Skin of body (tissue), 1 donor: ENCODE measurements at regions not wholly inside any gene's neighbourhood (a gene's known extent, or its start where the extent isn't known, plus 50 kb on each side); places are given as distances from the start of the nearest gene placed in this dataset.
"Not testable (repeated sequence)": the region's sequence is repeated elsewhere in the genome, so short reads cannot be mapped to it uniquely, and the experiment has no call there.

ENCODE experiments used
- DNase-seq: peaks from one replicate; lab custom pipeline; 2025; lab: John Stamatoyannopoulos, UW

DNA sequence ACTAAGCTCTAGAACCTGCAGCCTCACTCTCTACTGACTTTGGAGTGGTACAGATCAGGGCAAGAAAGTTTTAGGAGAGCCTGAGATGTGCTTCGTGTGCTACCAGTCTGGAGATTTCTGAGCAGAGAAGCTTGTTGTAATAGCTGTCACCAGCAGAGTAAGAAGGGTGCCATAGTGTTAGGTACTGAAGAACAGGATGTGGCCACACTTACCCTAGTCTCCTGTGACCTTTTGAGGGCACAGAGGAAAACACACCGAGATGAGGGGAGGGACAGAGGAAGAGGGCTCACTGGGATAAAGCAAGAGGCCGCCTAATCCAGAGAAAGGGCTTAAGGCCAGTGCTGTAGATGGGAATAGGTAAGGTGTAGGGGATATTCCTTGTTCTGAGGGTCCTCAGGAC, 146.2 kb upstream of the MTPN start:
- no peak for DNase-seq

DNA sequence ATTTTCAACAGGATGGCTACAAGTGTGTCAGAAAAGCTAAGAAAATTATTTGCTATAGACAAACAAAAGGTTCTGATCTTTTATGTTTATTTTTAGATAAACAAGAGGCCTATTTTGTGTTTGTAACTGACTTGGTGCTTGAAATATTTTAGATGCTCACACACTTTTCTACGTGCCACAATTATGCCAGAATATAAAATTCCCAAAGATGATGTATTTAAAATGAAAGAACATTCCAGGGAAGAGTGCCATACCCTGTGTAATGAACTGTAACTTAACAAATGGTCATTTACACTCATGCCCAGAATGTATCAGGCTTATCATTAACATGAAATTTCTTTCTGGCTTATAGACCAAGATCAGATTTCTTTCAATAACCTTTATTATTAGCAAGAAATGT, 144.9 kb upstream of the MTPN start:
- DNase-seq: no peak

DNA sequence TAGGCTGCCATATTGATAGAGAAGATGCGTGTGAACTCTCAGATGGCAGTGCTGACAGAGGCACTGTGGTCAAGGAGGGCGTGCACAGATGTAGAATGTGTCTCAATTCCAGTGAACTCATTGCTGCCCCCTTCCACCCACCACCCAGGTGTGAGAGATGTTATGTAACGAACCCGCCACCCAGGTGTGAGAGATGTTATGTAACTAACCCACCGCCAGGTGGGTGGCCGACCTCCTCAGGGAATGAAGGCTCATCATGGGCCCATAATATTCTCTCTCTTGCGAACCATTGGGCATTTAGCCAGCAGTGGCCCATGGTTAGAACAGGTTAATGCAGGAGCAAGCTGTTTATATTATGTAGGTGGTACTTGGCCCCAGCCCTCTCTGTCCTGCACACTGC, 140.4 kb upstream of the MTPN start:
- no peak for DNase-seq

DNA sequence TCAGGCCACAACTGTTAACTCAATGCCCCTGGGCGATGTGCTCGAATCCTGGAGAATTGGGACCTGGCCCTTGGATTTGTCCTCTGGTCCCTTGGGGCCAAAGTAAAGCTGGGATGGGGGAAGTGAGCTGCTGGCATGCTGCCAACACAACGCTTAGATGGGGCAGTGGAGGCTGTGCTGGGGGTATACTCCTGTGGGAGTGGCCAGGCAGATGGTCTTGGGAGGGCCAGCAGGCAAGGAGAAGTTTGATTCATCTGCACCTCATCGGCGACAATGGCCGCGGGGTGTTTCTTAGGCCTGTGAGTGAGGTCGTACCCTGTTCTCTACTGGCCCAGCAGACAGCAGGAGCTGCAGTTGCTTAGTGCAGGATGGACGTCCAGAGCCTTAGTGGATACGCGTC, 139.0 kb upstream of the MTPN start:
- no peak for DNase-seq

DNA sequence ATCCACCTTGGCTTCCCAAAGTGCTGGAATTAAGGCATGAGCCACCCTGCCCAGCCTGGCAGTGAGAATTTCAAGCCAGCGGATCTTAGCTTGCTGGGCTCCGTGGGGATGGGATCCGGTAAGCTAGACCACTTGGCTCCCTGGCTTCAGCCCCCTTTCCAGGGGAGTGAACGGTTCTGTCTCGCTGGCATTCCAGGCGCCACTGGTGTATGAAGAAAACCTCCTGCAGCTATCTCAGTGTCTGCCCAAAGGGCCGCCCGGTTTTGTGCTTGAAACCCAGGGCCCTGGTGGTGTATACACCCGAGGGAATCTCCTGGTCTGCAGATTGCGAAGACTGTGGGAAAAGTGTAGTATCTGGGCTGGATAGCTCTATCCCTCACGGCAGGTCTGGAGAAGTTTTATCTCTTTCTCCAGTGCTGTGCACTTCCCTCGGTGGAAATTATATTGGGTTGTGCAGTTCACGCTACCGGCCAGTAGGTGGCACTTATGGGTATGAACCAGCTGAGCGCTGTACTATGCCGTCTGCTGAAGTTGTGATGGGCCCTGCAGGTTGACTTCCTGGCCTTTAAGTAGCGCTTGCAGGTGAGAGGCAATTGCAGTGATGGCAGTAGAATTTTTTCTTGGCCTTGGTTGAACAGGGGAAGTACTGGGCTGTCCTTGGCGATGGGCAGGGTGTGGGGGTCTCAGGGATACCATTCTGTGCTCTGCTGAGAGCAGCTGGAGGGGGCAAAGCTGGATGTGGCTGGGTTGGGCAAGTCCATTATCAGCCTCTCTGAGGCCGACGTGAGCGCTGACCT, 138.0 kb upstream of the MTPN start:
- DNase-seq: no peak

DNA sequence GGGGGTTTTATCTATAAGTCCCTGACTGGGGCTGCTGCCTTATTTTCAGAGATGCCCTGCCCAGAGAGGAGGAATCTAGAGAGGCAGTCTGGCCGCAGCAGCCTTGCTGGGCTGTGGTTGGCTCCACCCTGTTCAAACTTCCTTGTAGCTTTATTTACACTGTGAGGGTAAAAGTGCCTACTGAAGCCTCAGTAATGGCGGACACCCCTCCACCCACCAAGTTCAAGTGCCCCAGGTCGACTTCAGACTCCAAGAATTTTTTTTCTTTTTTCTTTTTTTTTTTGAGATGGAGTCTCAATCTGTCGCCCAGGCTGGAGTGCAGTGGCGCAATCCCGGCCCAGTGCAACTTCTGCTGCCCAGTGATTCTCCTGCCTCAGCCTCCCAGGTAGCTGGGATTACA, 137.3 kb upstream of the MTPN start:
- not testable (repeated sequence) for DNase-seq

DNA sequence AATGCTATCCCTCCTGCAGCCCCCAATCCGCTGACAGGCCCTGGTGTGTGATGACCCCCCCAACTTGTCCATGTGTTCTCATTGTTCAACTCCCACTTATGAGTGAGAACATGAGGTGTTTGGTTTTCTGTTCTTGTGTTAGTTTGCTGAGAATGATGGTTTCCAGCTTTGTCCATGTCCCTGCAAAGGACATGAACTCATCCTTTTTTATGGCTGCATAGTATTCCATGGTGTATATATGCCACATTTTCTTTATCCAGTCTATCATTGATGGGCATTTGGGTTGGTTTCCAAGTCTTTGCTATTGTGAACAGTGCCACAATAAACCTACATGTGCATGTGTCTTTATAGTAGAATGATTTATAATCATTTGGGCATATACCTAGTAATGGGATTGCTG, 131.9 kb upstream of the MTPN start:
- DNase-seq: not testable (repeated sequence)

DNA sequence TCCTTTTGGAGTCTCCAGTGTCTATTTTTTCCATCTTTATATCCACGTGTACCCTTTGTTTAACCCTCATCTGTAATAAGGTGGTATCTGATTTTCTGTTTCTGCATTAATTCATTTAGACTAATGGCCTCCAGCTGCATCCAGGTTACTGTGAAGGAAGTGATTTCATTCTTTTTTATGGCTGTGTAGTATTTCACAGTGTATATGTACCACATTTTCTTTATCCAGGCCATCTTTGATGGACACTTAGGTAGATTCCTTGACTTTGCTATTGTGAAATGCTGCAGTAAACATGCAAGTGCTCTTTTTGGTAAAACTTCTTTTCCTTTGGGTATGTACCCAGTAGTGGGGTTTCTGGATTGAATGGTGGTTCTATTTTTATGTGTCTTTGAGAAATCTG, 128.0 kb upstream of the MTPN start:
- DNase-seq: no peak

DNA sequence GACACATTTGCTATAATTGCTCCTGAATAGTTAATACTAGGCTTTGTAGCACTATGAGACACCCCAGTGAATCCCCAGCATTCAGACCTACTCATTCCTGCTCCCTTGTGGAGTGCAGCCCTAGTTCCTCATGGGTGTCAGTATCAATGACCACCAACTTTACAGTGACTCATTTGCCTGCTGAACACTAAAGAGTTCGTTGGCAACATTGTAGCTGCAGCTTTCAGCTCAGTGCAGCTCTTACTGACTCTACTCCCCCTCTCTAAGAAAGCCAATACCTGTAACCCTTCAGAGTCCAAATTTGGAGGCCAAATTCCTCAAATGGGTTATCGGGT, 127.1 kb upstream of the MTPN start:
- no peak for DNase-seq

DNA sequence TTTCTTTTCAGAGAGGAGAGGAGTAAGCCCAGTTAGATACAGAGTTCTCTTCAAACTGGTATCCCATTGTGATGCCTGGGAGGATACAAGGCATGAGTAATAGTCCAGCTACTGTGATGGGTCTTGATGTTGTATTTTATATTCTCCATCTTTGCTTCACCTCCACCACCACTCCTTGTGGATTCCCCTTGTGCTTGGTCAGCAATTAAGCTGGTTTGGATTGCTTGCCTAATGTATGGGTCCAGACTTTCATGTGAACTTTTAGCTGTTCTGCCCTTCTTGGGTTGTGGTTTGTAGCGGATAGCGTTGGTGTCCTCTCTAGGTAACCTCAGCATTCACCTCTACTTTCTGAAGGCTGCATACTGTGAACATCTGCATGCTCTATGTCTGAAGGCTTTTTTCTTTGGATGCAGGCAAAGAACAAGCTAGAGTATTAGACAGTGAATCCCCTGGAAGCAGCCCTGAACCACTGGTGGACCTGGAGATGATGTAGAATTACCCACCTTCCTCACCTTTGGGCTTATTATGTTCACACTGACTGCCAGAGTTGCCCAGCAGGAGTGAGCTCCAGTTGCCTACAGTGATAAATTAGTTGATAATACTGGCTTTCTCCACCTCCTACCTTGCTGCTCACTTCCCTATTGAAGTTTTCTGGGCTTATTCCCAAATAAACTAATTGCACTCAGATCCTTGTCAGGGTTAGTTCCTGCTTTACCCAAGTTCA, 126.5 kb upstream of the MTPN start:
- DNase-seq: no peak

DNA sequence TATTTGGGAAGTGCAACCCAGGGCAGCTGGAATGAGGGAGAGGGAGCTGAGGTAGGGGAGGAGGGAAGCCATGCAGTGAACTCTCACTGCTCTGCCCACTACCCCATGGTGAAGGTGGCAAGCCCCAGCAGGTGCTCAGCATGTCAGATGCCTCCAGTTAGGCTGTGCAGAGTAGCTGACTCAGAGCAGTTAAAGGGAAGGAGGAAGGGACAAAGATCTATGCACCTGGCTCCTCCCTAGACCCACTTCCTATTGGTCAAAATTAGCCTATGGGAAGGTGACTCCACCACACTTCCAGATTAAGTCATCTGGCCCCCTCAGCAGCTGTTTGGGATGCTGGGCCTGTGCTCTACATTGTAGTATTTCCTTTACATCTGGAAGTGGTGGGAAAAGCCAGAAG, 125.7 kb upstream of the MTPN start:
- no peak for DNase-seq

DNA sequence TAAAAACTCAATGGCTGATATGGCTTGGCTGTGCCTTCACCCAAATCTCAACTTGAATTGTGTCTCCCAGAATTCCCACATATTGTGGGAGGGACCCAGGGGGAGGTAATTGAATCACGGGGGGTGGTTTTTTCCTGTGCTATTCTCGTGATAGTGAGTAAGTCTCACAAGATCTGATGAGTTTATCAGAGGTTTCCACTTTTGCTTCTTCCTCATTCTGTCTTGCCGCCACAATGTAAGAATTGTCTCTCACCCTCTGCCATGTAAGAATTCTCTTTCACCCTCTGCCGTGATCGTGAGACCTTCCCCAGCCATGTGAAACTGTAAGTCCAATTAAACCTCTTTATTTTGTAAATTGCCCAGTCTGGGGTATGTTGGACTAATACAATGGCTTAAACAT, 115.6 kb upstream of the MTPN start:
- not testable (repeated sequence) for DNase-seq

DNA sequence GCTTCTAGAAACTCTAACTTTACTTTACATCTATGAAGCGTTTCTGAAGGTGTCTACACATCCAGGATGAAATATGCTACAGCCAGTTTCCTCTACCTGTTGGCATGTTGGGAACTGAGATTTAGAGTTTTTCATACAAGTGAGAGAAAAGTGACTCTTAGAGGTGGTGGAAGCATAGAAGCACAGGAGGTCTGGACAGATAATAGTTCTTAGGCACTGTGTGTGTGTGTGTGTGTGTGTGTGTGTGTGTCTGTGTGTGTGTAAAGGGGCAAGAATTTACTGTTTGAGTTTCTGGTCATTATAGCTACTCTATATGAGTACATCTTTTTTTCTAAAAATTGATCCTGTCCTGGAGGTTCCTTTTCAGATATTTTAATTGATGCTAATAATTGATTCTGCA, 110.7 kb upstream of the MTPN start:
- no peak for DNase-seq

DNA sequence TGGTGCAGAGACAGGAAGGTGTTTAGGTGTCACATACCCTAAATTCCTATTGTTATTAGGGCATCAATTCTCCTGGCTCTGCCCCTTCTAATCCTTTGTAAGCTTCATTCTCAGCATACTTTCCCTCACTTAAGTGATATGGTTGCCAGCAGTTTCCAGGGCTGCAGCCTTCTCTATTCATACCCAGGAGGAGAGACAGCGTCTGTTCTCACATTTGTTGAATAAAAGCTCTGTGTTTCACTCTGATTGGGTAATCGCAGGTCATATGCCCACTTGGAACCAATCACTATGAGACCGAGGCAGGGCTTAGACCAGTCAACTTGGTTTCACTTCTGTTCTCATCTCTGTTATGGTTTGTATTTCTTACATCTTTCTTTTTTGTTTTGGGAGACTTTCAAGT, 109.6 kb upstream of the MTPN start:
- peak; percentile 81 for DNase-seq

DNA sequence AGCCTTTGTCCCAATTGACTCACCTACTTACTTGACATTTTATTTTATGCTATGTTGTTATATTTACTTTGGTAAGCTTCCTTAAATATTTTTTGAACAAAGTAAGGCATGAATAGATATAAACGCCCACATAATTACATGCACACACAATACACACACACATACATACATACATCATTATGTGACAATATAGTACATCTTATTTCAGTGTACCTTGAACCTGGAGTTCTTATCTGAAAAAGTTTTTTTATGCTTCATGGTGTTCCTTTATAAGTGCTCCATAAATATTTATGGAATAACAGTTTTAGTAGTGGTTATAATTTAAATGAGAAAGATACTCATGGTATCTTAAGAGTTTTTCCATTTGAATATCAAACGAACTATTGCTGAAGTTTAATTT, 102.8 kb upstream of the MTPN start:
- no peak for DNase-seq

DNA sequence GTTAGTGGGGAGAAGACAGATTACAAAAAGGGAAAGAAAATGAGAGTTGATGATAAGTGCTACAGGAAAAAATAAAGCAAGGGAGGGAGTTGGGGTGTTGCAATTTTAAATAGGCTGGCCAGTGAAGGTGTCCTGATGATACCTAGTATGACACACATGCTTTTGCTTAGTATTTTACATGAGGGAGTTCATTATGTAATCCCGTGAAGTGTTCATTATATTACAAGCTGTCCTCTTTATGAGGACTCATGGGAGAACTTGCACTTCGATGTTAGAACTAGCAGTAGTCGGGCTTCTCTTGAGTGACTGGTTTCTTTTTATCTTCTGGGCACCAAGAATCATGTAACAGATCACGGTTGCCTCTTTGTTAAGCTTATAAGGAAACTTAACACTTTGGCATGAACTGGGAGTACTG, 102.3 kb upstream of the MTPN start:
- DNase-seq: no peak

DNA sequence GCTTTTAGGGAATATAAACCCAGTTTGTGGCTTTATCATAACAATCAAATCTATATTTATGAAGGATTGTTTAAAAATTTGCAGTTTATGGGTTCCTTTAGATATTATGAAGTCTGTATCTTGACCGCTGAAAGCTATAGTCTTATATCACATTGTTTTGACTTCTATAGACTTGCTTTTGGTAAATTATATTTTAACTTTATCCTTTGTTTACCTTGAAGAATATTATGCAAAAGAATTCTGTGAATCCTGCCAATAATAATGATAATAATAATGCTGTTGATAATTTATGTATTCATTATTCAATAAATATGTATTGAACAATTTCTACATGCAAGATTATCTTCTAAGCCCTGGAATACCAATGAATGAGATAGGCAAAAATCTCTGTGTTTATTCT, 101.9 kb upstream of the MTPN start:
- DNase-seq: no peak

DNA sequence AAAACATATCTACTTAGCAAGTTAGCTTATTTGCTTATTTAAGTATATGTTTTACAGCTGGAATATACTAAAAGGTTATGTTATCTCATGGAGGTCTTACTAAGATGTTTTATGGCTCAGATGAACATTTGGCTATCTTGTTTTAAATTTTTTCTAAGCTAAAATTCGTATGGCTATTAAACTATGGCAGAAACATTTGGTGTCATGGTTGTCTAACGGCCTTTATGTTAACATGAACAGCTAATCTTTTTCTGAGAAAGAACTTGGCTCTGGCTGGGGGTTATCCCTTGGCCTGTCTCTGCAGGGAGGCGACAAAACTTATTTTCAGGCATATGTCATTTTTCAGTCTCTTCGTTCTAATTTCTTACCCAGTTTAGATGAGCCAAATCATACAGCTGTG, 101.5 kb upstream of the MTPN start:
- DNase-seq: no peak

DNA sequence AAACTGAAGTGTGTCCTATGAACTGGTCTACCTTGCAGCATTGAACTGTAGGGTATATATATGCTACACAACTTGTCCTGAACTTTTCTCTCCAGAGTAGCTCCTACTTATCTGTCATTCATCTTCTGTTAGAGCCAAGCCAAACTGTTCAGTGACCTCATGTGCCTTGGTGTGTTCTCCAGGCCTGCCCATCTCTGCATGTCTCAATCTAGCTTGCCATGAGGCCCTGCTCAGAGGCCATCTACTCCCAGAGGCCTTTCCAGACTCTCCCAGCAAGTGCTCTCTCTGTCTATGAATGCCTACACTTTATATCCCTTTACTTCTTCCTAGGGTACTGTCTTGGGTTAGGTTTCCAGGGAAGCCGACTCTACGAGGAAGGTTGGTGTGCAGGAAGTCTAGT, 99.8 kb upstream of the MTPN start:
- DNase-seq: no peak

DNA sequence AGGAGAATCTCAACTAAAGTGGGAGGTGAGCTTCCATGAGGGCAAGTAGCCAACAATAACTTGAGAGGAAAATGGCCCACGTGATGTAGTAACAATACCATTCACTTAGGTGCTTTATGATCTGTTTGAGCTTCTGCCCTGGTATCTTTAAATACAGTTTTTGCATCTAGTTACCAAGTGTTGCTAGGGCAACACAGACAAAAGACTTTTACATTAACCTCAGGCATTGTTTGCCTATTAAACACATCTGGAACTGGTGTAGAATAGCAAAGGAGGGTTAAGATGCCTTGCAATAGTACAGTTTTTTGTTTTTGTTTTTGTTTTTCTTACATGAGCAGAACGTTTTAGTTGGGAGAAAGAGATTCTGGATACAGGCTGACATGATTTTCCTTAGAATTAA, 97.7 kb upstream of the MTPN start:
- no peak for DNase-seq

DNA sequence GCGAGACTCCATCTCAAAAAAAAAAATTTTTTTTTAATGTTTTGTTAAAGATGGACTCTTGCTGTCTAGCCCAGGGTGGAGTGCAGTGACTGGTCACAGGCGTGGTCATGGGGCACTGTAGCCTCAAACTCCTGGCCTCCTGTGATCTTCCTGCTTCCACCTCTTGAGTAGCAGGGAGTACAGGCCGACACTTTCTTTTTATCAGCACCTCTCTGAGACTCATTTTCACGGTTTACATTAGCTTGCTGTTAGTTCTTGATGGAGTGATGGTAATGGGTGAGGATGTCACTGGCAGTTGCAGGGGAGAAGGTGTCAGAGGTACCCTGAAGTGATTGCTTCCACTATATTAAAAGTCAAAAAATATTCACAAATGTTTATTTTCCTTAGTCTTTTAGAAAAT, 95.3 kb upstream of the MTPN start:
- no peak for DNase-seq

DNA sequence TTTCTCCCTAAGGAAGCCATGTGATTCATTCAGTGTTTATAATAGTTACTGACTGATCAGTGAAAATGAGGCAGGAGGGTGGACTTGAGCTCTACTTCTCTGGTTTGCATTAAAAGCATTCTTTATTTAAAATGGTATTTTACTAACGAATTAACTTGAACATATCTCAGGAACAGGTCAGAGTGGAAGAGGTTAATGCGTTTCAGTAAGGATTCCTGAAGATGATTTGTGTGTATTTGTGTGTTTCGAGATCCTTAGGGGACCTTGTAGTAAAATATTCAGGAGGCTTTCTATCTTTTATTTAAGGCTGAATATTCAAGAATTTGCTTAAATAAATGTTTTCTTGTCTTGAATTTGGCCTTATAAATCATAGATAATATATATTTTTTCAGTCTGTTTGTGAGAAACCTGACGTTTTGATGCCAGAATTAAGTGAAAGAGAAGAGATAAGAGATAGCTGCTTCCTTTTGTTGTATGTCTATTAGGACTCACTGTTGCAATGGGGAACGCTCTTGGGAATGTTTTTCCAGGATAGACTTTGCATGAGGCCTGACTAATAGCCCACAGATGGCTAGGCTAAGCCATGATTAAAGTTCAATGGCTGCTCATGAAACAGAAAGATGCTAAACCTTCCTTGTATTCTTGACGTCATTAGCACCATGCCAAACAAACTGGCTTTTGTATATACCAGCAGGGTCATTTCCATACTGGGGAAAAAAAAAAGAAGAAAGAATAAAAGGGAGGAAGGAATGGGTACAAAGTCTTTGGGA, 93.8 kb upstream of the MTPN start:
- no peak for DNase-seq
